Frontal cortex (tissue), 4 donors: ENCODE measurements at regions not wholly inside any gene's neighbourhood (a gene's known extent, or its start where the extent isn't known, plus 50 kb on each side); places are given as distances from the start of the nearest gene placed in this dataset. TPM values are rescaled to one million over a fixed set of nuclear protein-coding genes. Genes with fewer than 3 reads are reported as not detected.
A peak's percentile ranks its signal among the peaks of the same experiment; 100 is the strongest.
"Not testable (repeated sequence)": the region's sequence is repeated elsewhere in the genome, so short reads cannot be mapped to it uniquely, and the experiment has no call there.

Experiments
- DNase-seq, 2 donors: peaks; one replicate each; pipeline ENCODE4 v3.0.0; 2012; ENCODE audit warnings: low spot score in 2 of 2
- FAIRE-seq: peaks from 2 replicates; lab custom pipeline; 2012; peaks lifted over from hg19 to GRCh38; lab: Jason Lieb, UNC
- small RNA-seq: library from RNA; depleted of rRNA; stranded (forward); fragments of <200 nt; gene quantifications from one replicate; pipeline ENCODE3, GENCODE V24; 2014
- donor health status: control.
- donor health status: control.
- donor health status: control.

- DNase-seq, result peak in 1 of 2 donors; percentile 5
- FAIRE-seq, result not testable (repeated sequence)
These were observed 1579.6 kb downstream of the TSPY10 start for GRCh38 chrY:11107127-11107918.

DNA sequence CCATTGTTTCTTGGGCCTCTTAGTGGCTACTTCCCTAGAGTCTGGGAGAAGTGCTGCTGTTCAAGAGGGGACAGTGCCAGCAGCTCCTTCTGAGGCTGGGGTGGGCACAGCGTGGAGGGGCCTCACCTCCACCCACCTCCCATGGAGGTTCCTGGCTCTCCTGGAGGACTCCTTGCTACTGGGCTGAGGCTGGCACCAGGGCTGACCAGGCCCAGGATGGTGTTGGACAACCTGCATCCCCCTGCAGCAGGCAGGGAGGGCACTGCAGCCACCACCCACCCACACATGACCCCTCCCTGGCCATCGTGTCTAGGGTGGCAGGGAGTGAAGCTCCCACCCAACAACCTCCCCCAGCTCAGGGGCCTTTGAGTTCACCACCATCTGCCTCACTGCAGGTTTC, 1549.3 kb upstream of the USP9Y start:
- not testable (repeated sequence) for DNase-seq, FAIRE-seq

- DNase-seq, FAIRE-seq: not testable (repeated sequence)
These were observed 1544.9 kb upstream of the USP9Y start for GRCh38 chrY:11156100-11156499.

GRCh38 chrY:11156846-11157245, 1544.2 kb upstream of the USP9Y start:
- FAIRE-seq, DNase-seq: not testable (repeated sequence)

- not testable (repeated sequence) for FAIRE-seq
These were observed 1524.0 kb upstream of the USP9Y start for GRCh38 chrY:11177033-11177432.

GRCh38 chrY:11201133-11201532, 1499.9 kb upstream of the USP9Y start:
- FAIRE-seq, DNase-seq: not testable (repeated sequence)

More at GRCh38 chrY:11177033-11177432, 1524.0 kb upstream of the USP9Y start:
- DNase-seq, result not testable (repeated sequence)

DNA sequence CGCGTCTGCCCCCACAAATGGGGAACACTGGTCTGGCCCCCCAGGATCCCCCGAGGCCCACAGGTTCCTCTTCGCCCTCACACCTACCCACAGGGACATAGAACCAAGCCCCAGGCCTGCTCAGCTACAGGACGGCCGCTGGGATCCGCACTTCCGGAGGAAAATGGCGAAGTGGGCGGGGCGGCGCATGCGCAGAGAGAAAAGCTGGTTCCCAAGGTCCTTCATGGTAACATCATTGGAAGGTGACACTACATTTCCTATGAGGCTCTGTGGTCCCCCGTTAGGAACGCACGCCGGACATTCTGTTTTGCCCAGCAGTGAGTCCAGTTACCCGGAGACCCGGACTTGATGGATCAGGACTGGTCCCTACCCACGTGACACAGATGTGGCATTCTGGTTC, 1486.2 kb upstream of the USP9Y start:
- DNase-seq, FAIRE-seq: not testable (repeated sequence)

Small RNAs in the stretch of these regions (small RNA-seq; reads per million reads assigned to genes)
- gene AC134878.1, result not detected
- not detected for gene AC140113.1
- gene AC140113.2, result not detected
- gene AC140113.3, result not detected
- not detected for gene AC140113.4
- not detected for gene ANKRD20A6P
